Prostate gland (tissue), 2 donors: ENCODE measurements at regions not wholly inside any gene's neighbourhood (a gene's known extent, or its start where the extent isn't known, plus 50 kb on each side); places are given as distances from the start of the nearest gene placed in this dataset.

ENCODE experiments used
- CTCF ChIP-seq, 4 experiments: fragments of 200-600 bp in 2 of 4; fragments of 450-650 bp in 2 of 4; sonication (generic) in 2 of 4; IDR thresholded peaks; 1 replicate in 3 of 4; 2 replicates in 1 of 4; pipeline ENCODE4 v1.5.1; 2016 to 2019; ENCODE audit warnings: antibody characterized with exemption in 4 of 4, mild to moderate bottlenecking in 2 of 4, moderate library complexity in 2 of 4
- POLR2A ChIP-seq: fragments of 450-650 bp; IDR thresholded peaks from one replicate; pipeline ENCODE4 v1.6.1; 2016; ENCODE audit warnings: antibody characterized with exemption, mild to moderate bottlenecking
- POLR2AphosphoS5 ChIP-seq: sonication (generic); formaldehyde crosslinking; IDR thresholded peaks from one replicate; pipeline ENCODE4 v1.6.1; 2017; ENCODE audit warnings: antibody characterized with exemption

- TF ChIP-seq CTCF (IDR thresholded peaks at IDR 0.05) (no peak), POLR2AphosphoS5 (no peak), POLR2A (no peak)
Observed at GRCh38 chr9:108766626-108767161, 89.1 kb downstream of the ACTL7B start.
